Erythroblast (primary cell): ENCODE measurements at regions not wholly inside any gene's neighbourhood (a gene's known extent, or its start where the extent isn't known, plus 50 kb on each side); places are given as distances from the start of the nearest gene placed in this dataset.

Experiments used
- GATA1 ChIP-seq: IDR thresholded peaks from 2 replicates; pipeline ENCODE4 v1.6.1; 2011; ENCODE audit warnings: low read depth, mild to moderate bottlenecking, control low read depth, low read length, moderate library complexity
- POLR2A ChIP-seq: IDR thresholded peaks from 2 replicates; pipeline ENCODE4 v1.6.1; 2011; ENCODE audit warnings: mild to moderate bottlenecking, low read length

DNA sequence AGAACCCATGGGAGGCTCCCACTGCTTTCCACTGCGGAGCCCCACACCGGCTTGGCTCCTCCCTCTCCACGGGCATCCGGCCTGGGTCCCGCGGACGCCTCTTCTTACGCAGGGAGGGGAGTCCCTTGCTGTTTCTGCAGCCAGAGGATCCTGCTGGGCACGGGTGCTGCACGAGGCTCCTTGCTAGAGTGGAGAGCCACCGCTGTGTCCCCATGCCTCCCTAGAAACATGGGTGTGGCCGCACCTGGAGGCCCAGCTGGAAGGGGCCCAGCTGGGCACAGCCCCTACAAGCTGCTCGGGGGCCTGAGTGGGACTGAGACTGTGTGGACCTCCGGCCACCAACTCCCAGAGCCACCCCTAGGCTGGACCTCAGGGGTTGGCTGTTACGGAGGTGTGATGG is 67.7 kb upstream of the GPC1 start:
- no peak for TF ChIP-seq POLR2A
- TF ChIP-seq GATA1, result no peak
